Panc1 (cell line): ENCODE measurements at regions not wholly inside any gene's neighbourhood (a gene's known extent, or its start where the extent isn't known, plus 50 kb on each side); places are given as distances from the start of the nearest gene placed in this dataset.

Experiments used
- ATAC-seq: fragments of 200-7000 bp; cut with Tn5 transposase; 2 replicates; pipeline ENCODE4 v1.9.1; 2020; ENCODE audit warnings: mild to moderate bottlenecking, moderate library complexity
- BruUV-seq: library from RNA; stranded (reverse); fragments of 400-500 nt; replicated peaks from 2 replicates; lab custom pipeline; 2021; lab: Mats Ljungman, UMichigan
- CTCF ChIA-PET: fragments of 300-600 bp; sonication (Branson Sonifier 250); formaldehyde crosslinking; loops from one replicate; lab custom pipeline; 2022; ENCODE audit warnings: antibody characterized with exemption; lab: Charles Lee
- POLR2A ChIA-PET: fragments of 300-600 bp; sonication (Branson Sonifier 250); formaldehyde crosslinking; loops from one replicate; lab custom pipeline; 2022; ENCODE audit warnings: antibody characterized with exemption; lab: Charles Lee
- DNase-seq: peaks from one replicate; pipeline ENCODE4 v3.0.0-alpha.2; 2010; ENCODE audit warnings: low read depth, low spot score
- H3K27ac ChIP-seq: 2 replicates; pipeline ENCODE4 v1.5.1; 2011; ENCODE audit warnings: mild to moderate bottlenecking, low read length, inconsistent platforms
- H3K27me3 ChIP-seq: fragments of 200-500 bp; sonication (Bioruptor generic); 2 replicates; pipeline ENCODE4 v1.6.0; 2014; ENCODE audit warnings: low read length, inconsistent platforms; ENCODE audit not compliant: control insufficient read depth, insufficient read depth
- H3K36me3 ChIP-seq: fragments of 200-500 bp; sonication (Bioruptor generic); 2 replicates; pipeline ENCODE4 v1.5.1; 2014; ENCODE audit warnings: inconsistent platforms, mild to moderate bottlenecking, low read length, moderate library complexity; ENCODE audit not compliant: control insufficient read depth, insufficient read depth
- H3K4me1 ChIP-seq: 2 replicates; pipeline ENCODE4 v1.5.1; 2011; ENCODE audit warnings: inconsistent platforms, mild to moderate bottlenecking, low read length, moderate library complexity; ENCODE audit not compliant: control insufficient read depth, insufficient read depth
- H3K4me3 ChIP-seq, 2 experiments: 2 replicates each; pipeline ENCODE4 v1.5.1; 2011 to 2012; ENCODE audit warnings: low read depth in 2 of 2, low read length in 2 of 2, mild to moderate bottlenecking in 2 of 2, inconsistent platforms in 1 of 2, moderate library complexity in 1 of 2
- H3K9me3 ChIP-seq: fragments of 200-500 bp; sonication (Bioruptor generic); 2 replicates; pipeline ENCODE4 v1.5.1; 2014; ENCODE audit warnings: low read depth, mild to moderate bottlenecking, inconsistent platforms, low read length, moderate library complexity; ENCODE audit not compliant: control insufficient read depth, insufficient read depth
- POLR2AphosphoS5 ChIP-seq: IDR thresholded peaks from 2 replicates; pipeline ENCODE4 v1.6.1; 2012; ENCODE audit warnings: mild to moderate bottlenecking, low read depth, low read length, moderate library complexity
- SIN3A ChIP-seq: IDR thresholded peaks from 2 replicates; pipeline ENCODE4 v1.6.1; 2012; ENCODE audit warnings: low read depth, mild to moderate bottlenecking, low read length, moderate library complexity, borderline replicate concordance; ENCODE audit not compliant: insufficient read depth
- TCF7L2 ChIP-seq: IDR thresholded peaks from 2 replicates; pipeline ENCODE4 v1.6.1; 2011; ENCODE audit warnings: mild to moderate bottlenecking, low read depth, low read length, inconsistent platforms
- in situ Hi-C: cut with HindIII; loops from 2 replicates; pipeline ENCODE4 v1.10.0; 2016; ENCODE audit warnings: low sequenced_read_pairs, low pct_unique_long_range_greater_than_20kb
- intact Hi-C: fragments of 100-400 bp; cut with micrococcal nuclease; formaldehyde crosslinking; loops from one replicate; pipeline ENCODE4 v1.10.0; 2022; ENCODE audit not compliant: unreplicated experiment
- TF ChIP-seq, protein P1 (sequence below), 2 experiments: IDR thresholded peaks; 2 replicates each; pipeline ENCODE4 v1.6.1; 2011 to 2012; ENCODE audit warnings: low read depth in 2 of 2, control low read depth in 1 of 2, low read length in 1 of 2, mild to moderate bottlenecking in 1 of 2, moderate library complexity in 1 of 2; ENCODE audit not compliant: insufficient read depth in 1 of 2
- TF ChIP-seq, protein P2 (sequence below): fragments of 450-650 bp; IDR thresholded peaks from 2 replicates; pipeline ENCODE4 v1.5.1; 2017; ENCODE audit warnings: mild to moderate bottlenecking

DNA sequence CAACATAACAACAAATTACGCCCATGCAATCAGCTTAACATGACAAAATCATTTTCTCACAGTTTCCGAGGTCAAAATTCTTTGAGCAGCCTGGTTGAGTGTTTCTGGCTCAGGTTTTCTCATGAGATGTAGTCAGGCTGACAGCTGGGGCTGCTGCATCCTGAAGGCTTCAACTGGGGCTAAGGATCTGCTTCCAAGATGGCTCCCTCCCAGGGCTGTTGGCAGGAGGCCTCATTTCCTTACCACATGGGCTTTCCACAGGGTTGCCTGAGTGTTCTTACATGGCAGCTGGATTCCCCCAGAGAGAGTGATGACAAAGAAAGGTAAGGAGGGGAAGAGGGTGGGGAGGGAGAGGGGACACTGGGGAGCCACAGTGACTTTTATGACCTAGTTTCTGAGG lies 63.1 kb upstream of the NNAT start:
- POLR2A ChIA-PET: no interaction called here
- DNase-seq (no peak), ATAC-seq (no peak)
- no TSS peak for BruUV-seq
- Histone ChIP-seq H3K27ac (no peak overlapping the region), H3K36me3 (no peaks in the 10 kb centered on the region), H3K27me3 (peaks cover 5% of the 10 kb centered on the region; the same call in 1 of the 2 replicates), H3K4me3 (no peak overlapping the region), H3K4me1 (no peaks in the 10 kb centered on the region), H3K9me3 (no peaks in the 10 kb centered on the region; the same call in 1 of the 2 replicates)
- in situ Hi-C loops: no loop called here
- CTCF ChIA-PET: no interaction called here
- intact Hi-C loops: no loop called here
- TF ChIP-seq TCF7L2: no peak
- TF ChIP-seq, protein P1, sequence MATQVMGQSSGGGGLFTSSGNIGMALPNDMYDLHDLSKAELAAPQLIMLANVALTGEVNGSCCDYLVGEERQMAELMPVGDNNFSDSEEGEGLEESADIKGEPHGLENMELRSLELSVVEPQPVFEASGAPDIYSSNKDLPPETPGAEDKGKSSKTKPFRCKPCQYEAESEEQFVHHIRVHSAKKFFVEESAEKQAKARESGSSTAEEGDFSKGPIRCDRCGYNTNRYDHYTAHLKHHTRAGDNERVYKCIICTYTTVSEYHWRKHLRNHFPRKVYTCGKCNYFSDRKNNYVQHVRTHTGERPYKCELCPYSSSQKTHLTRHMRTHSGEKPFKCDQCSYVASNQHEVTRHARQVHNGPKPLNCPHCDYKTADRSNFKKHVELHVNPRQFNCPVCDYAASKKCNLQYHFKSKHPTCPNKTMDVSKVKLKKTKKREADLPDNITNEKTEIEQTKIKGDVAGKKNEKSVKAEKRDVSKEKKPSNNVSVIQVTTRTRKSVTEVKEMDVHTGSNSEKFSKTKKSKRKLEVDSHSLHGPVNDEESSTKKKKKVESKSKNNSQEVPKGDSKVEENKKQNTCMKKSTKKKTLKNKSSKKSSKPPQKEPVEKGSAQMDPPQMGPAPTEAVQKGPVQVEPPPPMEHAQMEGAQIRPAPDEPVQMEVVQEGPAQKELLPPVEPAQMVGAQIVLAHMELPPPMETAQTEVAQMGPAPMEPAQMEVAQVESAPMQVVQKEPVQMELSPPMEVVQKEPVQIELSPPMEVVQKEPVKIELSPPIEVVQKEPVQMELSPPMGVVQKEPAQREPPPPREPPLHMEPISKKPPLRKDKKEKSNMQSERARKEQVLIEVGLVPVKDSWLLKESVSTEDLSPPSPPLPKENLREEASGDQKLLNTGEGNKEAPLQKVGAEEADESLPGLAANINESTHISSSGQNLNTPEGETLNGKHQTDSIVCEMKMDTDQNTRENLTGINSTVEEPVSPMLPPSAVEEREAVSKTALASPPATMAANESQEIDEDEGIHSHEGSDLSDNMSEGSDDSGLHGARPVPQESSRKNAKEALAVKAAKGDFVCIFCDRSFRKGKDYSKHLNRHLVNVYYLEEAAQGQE (IDR thresholded peaks at IDR 0.05; ENCODE audit: insufficient read depth in 1 of 2, low read depth in 2 of 2, low read length in 1 of 2): no peak
- TF ChIP-seq SIN3A: no peak
- TF ChIP-seq, protein P2, sequence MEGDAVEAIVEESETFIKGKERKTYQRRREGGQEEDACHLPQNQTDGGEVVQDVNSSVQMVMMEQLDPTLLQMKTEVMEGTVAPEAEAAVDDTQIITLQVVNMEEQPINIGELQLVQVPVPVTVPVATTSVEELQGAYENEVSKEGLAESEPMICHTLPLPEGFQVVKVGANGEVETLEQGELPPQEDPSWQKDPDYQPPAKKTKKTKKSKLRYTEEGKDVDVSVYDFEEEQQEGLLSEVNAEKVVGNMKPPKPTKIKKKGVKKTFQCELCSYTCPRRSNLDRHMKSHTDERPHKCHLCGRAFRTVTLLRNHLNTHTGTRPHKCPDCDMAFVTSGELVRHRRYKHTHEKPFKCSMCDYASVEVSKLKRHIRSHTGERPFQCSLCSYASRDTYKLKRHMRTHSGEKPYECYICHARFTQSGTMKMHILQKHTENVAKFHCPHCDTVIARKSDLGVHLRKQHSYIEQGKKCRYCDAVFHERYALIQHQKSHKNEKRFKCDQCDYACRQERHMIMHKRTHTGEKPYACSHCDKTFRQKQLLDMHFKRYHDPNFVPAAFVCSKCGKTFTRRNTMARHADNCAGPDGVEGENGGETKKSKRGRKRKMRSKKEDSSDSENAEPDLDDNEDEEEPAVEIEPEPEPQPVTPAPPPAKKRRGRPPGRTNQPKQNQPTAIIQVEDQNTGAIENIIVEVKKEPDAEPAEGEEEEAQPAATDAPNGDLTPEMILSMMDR: no peak
- no peak for TF ChIP-seq POLR2AphosphoS5

DNA sequence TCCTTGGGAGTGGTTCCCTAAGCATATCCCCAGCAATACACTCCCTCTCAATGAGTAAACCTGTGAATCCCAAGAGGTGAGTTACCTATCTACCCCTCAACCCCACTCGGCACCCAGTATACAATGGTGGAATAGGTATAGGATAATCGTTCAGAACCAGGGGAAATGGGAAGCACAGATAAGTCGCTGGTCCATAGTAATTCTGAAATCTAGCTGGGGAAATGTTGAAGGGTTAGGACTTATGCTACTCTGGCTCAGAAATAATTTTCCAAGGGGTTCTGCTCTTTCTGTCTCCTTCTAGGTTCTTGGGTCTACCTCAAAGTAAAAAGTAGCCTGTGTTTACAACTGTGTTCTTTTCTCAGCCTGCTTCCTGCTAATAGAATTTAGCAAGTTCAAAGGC lies 62.3 kb upstream of the NNAT start:
- Histone ChIP-seq H3K36me3 (no peaks in the 10 kb centered on the region), H3K4me1 (no peaks in the 10 kb centered on the region), H3K27me3 (peaks cover 2% of the 10 kb centered on the region; the same call in 1 of the 2 replicates), H3K4me3 (no peak overlapping the region), H3K9me3 (no peaks in the 10 kb centered on the region; the same call in 1 of the 2 replicates), H3K27ac (no peak overlapping the region)
- no TSS peak for BruUV-seq
- POLR2A ChIA-PET: interaction anchor here (0.5 kb wide), 1 partner anchor 39 kb away, joined by 8 read pairs; no protein-coding TSS in a partner anchor
- DNase-seq (no peak), ATAC-seq (no peak)
- intact Hi-C loops (no loop called here), in situ Hi-C loops (no loop called here)
- TF ChIP-seq SIN3A (no peak), POLR2AphosphoS5 (no peak), TCF7L2 (no peak)
- TF ChIP-seq, protein P1 (IDR thresholded peaks at IDR 0.05; ENCODE audit: insufficient read depth in 1 of 2, low read depth in 2 of 2, low read length in 1 of 2): no peak
- TF ChIP-seq, protein P2: no peak
- CTCF ChIA-PET: no interaction called here
